ENCODE measurements at regions not wholly inside any gene's neighbourhood (a gene's known extent, or its start where the extent isn't known, plus 50 kb on each side); places are given as distances from the start of the nearest gene placed in this dataset.

GRCh38 chr3:166743481-166744134 lies 636.5 kb downstream of the ZBBX start (continued):
- TF ChIP-seq CEBPZ (IDR thresholded peaks at IDR 0.05; ENCODE audit: borderline replicate concordance, low read depth, low read length), result no peak
- TF ChIP-seq POLR2AphosphoS2 (IDR thresholded peaks at IDR 0.05; ENCODE audit: low read length), result no peak
- TF ChIP-seq PHB (CRISPR knock-in tag; IDR thresholded peaks at IDR 0.05), result no peak
- TF ChIP-seq ZBTB11 (CRISPR knock-in tag; IDR thresholded peaks at IDR 0.05), result no peak
- TF ChIP-seq SNRNP70 (optimal IDR thresholded peaks at IDR 0.05; ENCODE audit: low read depth, low read length), result no peak

Data from K562 (cell line).